ENCODE measurements at regions not wholly inside any gene's neighbourhood (a gene's known extent, or its start where the extent isn't known, plus 50 kb on each side); places are given as distances from the start of the nearest gene placed in this dataset.

DNA sequence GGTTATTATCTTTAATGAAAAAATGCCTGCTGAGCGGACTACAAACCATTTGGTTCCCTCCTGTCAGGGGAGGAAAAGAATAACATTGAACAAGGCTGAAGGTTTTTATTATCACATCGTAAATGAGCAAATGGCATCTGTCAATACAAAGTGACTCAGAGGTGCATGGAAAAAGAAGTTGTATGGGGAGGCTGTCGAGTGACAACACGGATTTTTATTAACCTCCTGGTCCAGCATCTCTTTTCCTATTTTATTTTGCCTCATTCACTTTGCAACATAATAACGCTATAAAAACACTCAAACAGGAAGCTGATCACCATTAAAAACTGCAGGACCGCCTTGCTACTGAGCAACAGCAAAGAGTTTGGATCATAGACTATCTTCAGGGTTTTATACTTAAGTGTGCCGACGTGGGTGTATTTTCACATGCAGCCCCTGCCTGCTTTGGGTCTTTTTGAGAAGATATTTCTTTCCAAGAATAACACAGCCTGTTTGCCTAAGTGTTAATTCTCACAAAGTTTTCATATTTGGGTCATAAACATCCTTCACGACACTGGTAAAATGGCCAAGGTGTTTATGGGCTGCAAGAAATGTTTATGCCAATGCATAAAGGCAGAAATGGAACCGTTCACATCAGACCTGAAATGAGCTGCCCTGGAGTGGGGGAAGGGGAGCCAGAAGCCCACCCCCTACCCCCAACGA is 132.1 kb upstream of the SALL4 start:
- TF ChIP-seq, protein P1, sequence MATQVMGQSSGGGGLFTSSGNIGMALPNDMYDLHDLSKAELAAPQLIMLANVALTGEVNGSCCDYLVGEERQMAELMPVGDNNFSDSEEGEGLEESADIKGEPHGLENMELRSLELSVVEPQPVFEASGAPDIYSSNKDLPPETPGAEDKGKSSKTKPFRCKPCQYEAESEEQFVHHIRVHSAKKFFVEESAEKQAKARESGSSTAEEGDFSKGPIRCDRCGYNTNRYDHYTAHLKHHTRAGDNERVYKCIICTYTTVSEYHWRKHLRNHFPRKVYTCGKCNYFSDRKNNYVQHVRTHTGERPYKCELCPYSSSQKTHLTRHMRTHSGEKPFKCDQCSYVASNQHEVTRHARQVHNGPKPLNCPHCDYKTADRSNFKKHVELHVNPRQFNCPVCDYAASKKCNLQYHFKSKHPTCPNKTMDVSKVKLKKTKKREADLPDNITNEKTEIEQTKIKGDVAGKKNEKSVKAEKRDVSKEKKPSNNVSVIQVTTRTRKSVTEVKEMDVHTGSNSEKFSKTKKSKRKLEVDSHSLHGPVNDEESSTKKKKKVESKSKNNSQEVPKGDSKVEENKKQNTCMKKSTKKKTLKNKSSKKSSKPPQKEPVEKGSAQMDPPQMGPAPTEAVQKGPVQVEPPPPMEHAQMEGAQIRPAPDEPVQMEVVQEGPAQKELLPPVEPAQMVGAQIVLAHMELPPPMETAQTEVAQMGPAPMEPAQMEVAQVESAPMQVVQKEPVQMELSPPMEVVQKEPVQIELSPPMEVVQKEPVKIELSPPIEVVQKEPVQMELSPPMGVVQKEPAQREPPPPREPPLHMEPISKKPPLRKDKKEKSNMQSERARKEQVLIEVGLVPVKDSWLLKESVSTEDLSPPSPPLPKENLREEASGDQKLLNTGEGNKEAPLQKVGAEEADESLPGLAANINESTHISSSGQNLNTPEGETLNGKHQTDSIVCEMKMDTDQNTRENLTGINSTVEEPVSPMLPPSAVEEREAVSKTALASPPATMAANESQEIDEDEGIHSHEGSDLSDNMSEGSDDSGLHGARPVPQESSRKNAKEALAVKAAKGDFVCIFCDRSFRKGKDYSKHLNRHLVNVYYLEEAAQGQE (IDR thresholded peaks at IDR 0.05; ENCODE audit: insufficient read depth in 1 of 2, low read depth in 2 of 2, low read length in 1 of 2), result no peak
- TF ChIP-seq, protein P2, sequence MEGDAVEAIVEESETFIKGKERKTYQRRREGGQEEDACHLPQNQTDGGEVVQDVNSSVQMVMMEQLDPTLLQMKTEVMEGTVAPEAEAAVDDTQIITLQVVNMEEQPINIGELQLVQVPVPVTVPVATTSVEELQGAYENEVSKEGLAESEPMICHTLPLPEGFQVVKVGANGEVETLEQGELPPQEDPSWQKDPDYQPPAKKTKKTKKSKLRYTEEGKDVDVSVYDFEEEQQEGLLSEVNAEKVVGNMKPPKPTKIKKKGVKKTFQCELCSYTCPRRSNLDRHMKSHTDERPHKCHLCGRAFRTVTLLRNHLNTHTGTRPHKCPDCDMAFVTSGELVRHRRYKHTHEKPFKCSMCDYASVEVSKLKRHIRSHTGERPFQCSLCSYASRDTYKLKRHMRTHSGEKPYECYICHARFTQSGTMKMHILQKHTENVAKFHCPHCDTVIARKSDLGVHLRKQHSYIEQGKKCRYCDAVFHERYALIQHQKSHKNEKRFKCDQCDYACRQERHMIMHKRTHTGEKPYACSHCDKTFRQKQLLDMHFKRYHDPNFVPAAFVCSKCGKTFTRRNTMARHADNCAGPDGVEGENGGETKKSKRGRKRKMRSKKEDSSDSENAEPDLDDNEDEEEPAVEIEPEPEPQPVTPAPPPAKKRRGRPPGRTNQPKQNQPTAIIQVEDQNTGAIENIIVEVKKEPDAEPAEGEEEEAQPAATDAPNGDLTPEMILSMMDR (IDR thresholded peaks at IDR 0.05), result no peak
